HEK293 (cell line): ENCODE measurements at regions not wholly inside any gene's neighbourhood (a gene's known extent, or its start where the extent isn't known, plus 50 kb on each side); places are given as distances from the start of the nearest gene placed in this dataset.

Experiments
- BCL11B ChIP-seq: fragments of 450-650 bp; formaldehyde crosslinking; IDR thresholded peaks from 2 replicates; pipeline ENCODE4 v1.5.1; 2016; ENCODE audit warnings: low read depth, missing biosample characterization, missing genetic modification characterization
- CTCF ChIP-seq: fragments of 450-650 bp; formaldehyde crosslinking; IDR thresholded peaks from 2 replicates; pipeline ENCODE4 v1.5.1; 2016; ENCODE audit warnings: missing biosample characterization, missing genetic modification characterization
- PBX3 ChIP-seq: sonication (generic); formaldehyde crosslinking; IDR thresholded peaks from 2 replicates; pipeline ENCODE4 v1.8.1; 2022; ENCODE audit warnings: mild to moderate bottlenecking, moderate library complexity, missing genetic modification reagents
- ZBTB7A ChIP-seq: fragments of 450-650 bp; formaldehyde crosslinking; IDR thresholded peaks from 2 replicates; pipeline ENCODE4 v1.5.1; 2016; ENCODE audit warnings: low read depth, missing biosample characterization, missing genetic modification characterization
- ZFHX2 ChIP-seq: fragments of 450-650 bp; formaldehyde crosslinking; conservative IDR thresholded peaks from 2 replicates; pipeline ENCODE4 v1.5.1; 2016; ENCODE audit warnings: missing biosample characterization, missing genetic modification characterization
- ZNF174 ChIP-seq: fragments of 450-650 bp; formaldehyde crosslinking; IDR thresholded peaks from 2 replicates; pipeline ENCODE4 v1.5.0; 2017; ENCODE audit warnings: missing biosample characterization, mild to moderate bottlenecking, missing genetic modification characterization
- ZNF223 ChIP-seq: fragments of 450-650 bp; formaldehyde crosslinking; IDR thresholded peaks from 2 replicates; pipeline ENCODE4 v1.5.1; 2016; ENCODE audit warnings: missing biosample characterization, missing genetic modification characterization
- ZNF324 ChIP-seq: fragments of 450-650 bp; formaldehyde crosslinking; IDR thresholded peaks from 2 replicates; pipeline ENCODE4 v1.5.1; 2016; ENCODE audit warnings: missing biosample characterization, missing genetic modification characterization
- ZNF37A ChIP-seq: fragments of 450-650 bp; IDR thresholded peaks from 2 replicates; pipeline ENCODE4 v1.5.1; 2018; ENCODE audit warnings: missing biosample characterization, missing genetic modification characterization
- ZNF501 ChIP-seq: fragments of 450-650 bp; formaldehyde crosslinking; IDR thresholded peaks from 2 replicates; pipeline ENCODE4 v1.5.1; 2016; ENCODE audit warnings: missing biosample characterization, missing genetic modification characterization
- ZNF530 ChIP-seq: fragments of 450-650 bp; formaldehyde crosslinking; IDR thresholded peaks from 2 replicates; pipeline ENCODE4 v1.5.1; 2016; ENCODE audit warnings: low read depth, missing biosample characterization, missing genetic modification characterization
- ZNF624 ChIP-seq: fragments of 450-650 bp; formaldehyde crosslinking; IDR thresholded peaks from 2 replicates; pipeline ENCODE4 v1.5.1; 2017; ENCODE audit warnings: missing biosample characterization, missing genetic modification characterization

DNA sequence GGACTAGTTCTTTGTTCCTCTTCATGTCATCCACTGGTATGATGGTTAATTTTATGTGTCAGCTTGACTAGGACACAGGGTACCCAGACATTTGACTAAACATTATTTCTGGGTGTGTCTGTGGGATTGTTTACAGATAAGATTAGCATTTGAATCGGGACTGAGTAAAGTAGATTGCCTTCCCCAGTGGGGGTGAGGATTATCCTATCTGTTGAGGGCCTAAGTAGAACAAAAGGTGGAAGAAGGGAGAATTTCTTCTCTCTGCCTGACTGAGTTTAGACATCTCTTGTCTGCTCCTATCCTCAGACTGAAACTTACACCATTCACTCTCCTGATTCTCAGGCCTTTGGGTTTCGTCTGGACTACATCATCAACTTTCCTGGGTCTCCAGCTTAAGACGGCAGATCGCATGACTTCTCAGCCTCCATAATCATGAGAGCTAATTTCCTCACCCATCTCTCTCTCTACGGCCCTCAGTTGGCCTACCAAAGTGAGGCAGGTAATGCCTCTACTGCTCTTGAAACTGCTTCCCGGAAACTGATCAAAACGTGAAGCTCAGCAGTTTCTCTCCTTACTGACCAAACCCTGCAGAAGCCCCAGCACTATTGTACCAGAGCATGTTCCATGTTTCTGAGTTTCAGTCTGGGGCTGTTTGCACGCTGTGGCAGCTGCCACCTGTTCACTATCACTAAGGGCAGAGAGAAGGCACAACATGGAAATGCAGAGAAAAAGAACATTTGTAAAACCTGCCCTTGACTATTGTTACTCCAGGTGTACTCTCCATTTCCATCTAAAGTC, 95.4 kb downstream of the NXPE2 start:
- TF ChIP-seq CTCF (tag by site-specific recombination) (no peak), ZNF624 (tag by site-specific recombination) (no peak), ZNF530 (tag by site-specific recombination) (no peak), ZNF501 (tag by site-specific recombination) (no peak), ZNF174 (tag by site-specific recombination) (no peak), ZBTB7A (tag by site-specific recombination) (no peak), ZFHX2 (no peak), ZNF37A (tag by site-specific recombination) (no peak), PBX3 (CRISPR knock-in tag) (no peak), BCL11B (tag by site-specific recombination) (no peak), ZNF324 (tag by site-specific recombination) (no peak), ZNF223 (no peak)
